Right forelimb (tissue), 1 donor: ENCODE measurements at regions not wholly inside any gene's neighbourhood (a gene's known extent, or its start where the extent isn't known, plus 50 kb on each side); places are given as distances from the start of the nearest gene placed in this dataset.

Experiments
- DNase-seq: peaks from one replicate; pipeline ENCODE4 v3.0.0-alpha.2; 2018

DNA sequence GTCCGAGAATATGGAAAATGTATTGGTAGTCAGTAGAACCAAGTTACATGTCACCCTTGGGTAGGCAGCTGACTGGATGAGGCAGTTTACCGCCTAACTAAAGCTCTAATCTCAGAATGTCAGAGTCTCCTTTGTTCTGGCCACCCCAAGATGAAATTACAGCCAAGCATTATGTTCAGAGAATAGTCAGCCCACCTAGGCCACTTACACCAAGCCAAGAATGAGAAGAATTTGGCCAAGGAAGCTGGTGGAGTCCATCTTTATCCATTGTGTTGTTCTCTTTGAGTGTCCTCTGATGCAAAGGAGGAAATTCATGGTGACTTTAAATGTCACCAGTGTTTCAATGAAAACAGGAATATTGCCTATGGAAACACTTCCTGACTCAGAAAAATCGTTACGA lies 275.1 kb upstream of the MAP3K1 start:
- no peak for DNase-seq

GRCh38 chr5:56538580-56538979 lies 276.8 kb upstream of the MAP3K1 start:
- no peak for DNase-seq

DNA sequence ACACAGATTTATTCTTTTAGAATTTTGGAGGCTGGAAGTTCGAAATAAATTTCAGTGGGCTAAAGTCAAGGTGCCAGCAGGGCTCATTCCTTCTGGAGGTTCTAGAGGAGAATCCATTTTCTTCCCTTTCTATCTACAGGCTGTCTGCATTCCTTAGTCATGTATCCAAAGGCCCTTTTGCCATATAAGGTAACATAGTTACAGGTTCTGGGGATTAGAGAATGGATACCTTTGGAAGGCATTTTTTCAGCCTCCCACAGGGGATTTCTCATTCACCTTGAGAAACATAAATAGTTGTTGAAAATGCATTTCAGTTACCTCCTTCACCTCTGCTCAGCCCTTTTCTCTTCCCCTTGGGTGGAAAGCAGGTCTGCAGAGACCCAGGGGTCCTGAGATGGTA lies 280.0 kb upstream of the MAP3K1 start:
- DNase-seq: no peak

DNA sequence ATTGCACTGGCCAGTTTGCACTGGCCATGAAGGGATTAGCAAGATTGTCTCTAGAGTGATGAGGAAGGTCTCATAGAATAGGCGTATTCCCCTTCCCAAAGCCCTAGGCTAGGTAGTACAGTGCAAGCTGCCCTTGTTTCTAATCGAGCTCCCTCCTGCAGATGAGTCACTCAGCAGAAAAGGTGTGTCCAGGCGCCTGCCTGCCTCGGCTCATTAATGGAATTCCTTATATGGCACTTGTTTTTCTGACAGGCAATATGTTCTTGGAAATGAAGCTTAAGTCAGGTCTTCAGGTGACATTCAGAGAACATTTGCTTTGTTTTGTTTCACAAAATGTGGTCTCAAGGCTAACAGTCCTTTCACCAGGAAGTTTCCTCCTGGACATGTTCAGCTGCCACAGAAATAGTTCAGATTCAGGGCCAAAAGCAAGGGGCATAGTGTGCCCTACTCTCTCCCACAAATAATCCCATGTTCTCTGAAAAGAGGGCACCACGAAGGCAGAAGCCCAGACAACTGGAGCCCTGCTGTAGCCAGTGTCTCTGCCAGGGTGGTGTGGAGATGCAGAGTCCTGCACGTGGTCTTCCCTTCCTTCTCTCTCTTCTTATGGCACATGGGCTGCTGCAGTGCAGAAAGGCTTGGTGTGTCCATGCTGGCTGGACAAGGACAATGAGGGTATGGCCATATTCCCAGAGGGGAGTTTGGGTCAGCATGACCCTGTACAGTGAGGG lies 281.1 kb upstream of the MAP3K1 start:
- no peak for DNase-seq

DNA sequence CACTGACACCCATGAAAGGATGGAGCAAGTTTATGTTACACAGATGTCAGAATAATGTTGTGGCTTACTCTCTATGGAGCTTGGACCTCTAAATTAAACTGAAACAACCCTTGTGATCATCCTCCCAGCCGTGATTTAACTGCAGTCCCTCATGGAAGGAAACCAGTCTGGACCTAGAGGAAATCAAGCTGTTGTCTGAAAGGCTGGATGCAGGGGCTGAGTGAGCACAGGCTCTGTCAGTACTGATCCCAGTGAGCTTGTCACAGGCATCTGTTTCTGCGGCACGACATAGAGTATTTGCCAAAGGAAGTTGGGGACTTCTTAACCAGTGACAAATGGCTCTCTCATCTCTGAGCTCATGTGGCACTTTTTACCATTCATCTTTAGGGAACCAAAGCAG lies 282.9 kb upstream of the MAP3K1 start:
- no peak for DNase-seq

- DNase-seq: no peak
Observed at GRCh38 chr5:56530626-56531138, 284.7 kb upstream of the MAP3K1 start.

DNA sequence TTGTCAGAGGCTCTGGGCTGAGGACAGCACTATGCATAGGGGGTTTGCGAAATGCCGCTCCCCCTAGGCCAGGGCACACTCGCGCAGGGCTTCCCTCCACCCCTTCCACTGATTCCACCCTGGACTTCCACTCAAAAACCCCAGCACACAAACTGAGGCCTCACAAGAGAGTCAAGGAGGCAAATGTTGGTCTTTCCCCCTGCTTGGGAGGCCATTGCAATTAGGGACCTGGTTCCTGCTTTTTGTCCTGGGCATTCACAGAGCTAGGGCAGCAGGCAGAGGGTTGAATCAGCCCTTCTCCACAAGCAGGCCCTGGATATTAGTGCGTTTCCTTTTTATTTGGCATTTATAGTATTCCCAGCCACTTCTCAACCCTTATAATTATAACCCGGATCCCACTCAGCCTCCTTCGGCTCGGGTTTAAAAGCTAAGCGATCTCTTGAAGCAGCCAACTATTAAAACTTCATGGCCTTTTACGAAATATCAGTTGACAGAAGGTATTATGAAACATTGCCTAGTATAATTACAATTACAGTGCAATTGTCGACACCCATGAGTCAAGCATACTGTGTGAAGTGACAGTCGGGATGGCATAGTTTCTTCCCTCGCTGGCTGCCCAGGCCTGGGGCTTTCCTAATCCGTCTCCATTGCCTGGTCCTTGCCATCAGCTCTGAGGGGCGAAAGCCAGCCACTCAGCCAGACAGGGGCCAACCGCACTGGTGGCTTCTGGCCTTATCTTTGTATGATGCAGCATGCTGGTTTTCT lies 285.5 kb upstream of the MAP3K1 start:
- no peak for DNase-seq

DNA sequence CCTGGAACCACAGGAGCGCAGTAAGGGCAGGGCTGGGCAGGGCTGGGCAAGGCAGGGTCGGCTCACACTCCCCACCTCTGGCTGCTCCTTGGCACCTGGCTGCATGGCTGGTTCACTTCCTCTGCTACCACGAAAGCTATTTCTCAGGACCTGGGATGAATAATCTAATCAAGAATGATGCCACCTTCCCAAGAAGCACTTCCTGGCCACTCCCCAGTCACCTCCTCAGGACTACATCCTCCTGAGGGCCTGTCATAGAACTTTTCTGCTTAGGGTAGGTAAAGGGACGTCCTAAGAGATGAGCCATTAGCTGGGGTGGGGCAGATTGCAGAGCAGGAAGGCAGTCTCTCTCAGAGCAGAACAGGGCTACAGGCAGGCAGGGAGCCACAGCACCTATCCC lies 288.2 kb upstream of the MAP3K1 start:
- no peak for DNase-seq

- no peak for DNase-seq
Observed at GRCh38 chr5:56525113-56525512, 290.2 kb upstream of the MAP3K1 start.

DNA sequence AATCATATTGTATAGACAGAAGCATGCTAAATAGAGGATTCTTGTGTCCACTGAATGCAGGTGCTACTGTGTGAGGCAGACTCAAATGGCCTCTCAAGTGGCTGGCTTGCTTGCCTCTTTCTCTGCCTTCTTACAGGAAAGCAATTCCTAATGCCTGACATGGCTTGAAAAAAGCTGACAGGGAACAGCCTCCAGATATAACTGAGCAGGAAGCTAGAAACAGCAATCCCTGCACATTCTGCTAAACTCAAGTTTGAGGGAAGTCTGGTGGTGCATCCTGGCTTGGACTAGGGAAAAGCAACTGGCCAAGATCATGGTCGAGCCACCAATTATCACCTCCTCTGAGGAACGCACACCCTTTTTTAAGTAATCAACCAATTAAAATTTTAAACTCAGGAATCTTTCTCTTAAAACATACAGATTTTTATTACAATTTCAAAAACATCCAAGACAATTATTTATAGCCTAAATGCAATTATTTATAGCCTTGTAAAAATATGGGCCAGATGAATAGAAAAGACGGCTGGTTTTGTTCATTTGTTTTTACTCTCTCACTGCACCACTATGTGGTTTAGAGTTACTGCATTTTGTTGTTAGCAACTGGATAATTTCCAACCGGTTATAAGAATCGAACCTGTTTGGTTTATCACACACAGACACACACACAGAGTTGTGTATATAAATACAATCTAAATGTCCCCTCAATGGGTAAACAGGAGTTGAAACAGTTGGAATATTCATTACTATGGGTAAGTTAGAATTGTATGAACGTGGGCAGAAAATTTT lies 290.9 kb upstream of the ANKRD55 start:
- DNase-seq: no peak

- DNase-seq: no peak
Observed at GRCh38 chr5:56522960-56523359, 289.8 kb upstream of the ANKRD55 start.

DNA sequence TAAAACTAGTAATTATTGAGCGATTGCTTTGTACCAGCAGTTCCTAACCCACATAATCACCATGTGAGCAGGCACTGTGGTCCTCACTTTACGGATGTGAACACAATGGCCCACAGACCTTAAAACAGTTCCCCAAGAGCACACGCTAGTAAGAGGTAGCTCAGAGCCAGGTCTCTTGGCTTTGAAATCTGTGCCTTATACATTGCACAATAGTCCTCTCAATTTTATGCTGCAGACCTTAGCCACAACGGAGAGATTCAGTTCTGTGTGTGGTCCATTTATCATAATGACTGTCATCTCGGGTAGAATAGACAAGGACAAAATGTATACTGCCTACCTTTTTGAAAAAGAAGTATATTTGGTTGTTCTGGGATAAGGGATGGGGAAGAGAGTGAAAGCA lies 289.0 kb upstream of the ANKRD55 start:
- DNase-seq: no peak

- no peak for DNase-seq
Observed at GRCh38 chr5:56520986-56521730, 288.0 kb upstream of the ANKRD55 start.

DNA sequence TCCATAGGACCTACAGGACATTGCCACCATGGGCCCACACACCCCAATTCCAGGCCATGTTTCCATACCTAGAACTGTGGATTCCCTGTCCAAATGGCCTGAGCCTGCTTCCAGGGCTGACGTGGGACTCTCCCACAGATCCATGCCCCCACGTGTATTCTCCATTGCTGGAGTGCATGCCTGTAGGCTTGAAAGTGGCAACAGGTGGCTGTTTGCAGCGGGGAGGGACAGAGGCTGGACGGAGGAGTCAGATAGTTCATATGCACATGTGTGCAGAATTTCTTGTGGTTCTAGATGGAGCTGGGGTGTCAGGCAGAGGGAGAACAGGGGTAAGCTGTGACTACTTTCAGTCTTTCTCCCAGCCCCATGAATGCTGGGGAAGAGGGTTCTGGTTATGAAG lies 285.7 kb upstream of the ANKRD55 start:
- no peak for DNase-seq

DNA sequence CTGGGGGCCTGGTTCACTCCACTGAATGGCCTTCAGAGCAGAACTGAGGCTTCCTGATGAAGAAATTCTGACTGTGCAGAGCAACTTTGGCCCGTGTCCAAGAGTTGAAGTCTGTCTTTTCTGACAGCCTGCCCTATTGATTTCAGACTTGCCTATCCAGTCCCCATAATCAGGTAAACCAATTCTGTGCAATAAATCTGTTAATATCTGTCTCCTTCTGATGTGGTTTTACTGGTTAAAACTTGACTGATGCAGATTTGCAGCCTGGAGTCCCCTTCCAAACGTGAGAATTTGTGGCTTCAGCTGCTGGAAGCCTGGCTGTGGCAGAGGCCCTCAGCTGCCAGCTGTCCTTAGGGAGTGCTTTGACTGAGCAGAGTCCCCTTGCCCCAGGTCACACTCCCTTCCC lies 283.9 kb upstream of the ANKRD55 start:
- DNase-seq: no peak

DNA sequence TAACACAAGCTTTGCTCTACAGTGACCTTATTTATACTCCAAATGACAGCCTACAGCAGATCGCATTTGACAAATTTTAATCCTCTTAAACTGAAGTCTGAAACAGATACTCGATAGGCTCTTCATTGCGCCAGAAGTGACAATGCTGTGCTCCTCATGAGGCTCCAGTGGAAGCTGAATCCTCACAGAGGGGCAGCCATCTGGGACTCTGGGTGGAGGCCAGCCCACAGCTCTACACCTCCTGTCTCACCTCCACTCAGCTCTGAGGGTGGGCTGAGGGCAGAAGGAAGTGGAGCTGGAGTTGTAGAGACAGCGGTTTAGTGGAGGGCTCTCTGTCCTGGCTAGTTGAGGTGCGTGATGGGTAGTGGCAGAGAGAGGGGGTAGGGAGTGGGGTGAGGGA lies 283.3 kb upstream of the ANKRD55 start:
- no peak for DNase-seq

- no peak for DNase-seq
Observed at GRCh38 chr5:56516035-56516434, 282.9 kb upstream of the ANKRD55 start.

- no peak for DNase-seq
Observed at GRCh38 chr5:56515011-56515410, 281.9 kb upstream of the ANKRD55 start.

- DNase-seq: no peak
Observed at GRCh38 chr5:56514245-56514644, 281.1 kb upstream of the ANKRD55 start.

DNA sequence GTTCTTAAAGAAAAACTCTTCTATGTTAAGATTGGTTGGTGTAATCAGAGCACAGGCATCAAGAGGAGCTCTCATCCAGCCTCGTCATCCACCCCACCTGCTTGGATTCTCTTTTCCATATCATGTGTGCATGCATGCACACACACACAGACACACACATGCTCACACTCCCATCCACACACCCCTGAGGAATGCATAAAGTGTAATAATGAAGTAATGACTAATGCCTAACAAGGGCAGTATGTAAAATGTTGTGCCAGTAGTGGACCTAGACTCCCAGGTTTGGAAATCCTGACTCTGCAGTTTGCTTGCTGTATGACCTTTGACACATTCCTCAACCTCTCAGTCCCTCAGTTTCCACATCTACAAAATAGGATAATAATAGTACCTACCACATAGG lies 280.0 kb upstream of the ANKRD55 start:
- no peak for DNase-seq

DNA sequence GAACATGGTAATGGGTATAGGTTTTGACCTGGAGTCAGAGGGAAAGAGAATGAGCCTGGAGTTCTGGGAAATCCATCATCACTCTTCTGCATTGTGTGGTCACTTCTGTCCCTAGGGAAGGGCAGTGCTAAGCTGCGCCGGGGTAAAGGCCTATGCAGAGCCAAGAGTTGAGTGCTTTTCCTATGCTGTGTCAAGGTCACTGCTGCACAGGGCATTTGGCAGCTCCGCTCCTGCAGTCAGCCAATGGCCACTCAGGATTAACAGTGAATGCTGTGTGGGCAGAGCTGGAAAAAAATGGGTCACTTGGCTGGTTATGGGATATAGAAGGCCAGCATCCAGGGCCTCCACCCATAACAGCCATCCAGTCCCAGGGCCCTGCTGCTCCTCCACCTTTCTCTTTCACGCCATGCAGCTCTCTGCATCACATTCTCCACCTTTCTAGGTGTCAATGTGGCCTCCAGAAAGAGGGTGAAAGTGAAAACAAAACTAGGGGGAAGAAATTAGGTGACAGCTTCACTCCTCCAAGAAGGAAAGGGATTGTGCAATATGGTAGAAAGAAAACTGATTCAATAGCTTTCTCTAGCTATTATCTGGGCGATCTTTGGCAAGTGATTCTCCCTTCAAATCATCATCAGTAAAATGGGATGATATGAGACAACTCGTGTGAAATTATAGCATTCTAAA lies 279.3 kb upstream of the ANKRD55 start:
- DNase-seq: no peak

DNA sequence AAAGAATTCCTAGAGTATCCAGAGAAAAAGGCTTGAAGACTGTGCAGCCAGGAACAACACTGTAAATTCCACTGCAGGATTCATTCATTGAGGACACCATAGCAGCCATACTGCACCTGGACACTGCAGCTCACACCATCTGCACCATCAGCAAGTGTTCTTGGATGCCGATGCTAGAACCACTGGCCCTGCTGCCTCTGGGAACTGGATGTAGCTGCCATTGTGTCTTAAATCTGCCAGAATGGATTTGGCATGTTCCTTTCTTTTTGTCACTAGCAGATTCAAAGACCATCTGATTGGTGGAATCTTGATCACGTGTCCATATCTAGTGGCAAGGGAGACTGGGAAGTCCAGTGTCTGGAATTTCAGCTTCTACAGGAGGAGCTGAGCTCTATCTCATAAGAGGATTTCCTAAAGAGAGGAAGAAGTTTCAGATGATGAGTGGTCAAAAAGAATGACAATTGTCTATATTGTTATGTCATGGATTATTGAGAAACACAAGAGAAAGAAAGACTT lies 278.3 kb upstream of the ANKRD55 start:
- DNase-seq: no peak
